IMR-90 (cell line): ENCODE measurements at regions not wholly inside any gene's neighbourhood (a gene's known extent, or its start where the extent isn't known, plus 50 kb on each side); places are given as distances from the start of the nearest gene placed in this dataset.

ENCODE experiments used
- ATAC-seq: fragments of 200-7000 bp; cut with Tn5 transposase; 2 replicates; pipeline ENCODE4 v1.9.1; 2020; ENCODE audit warnings: low read depth, mild to moderate bottlenecking, moderate library complexity
- BruUV-seq: library from RNA; stranded (reverse); fragments of 400-500 nt; replicated peaks from 2 replicates; lab custom pipeline; 2021; lab: Mats Ljungman, UMichigan
- CTCF ChIA-PET: fragments of 300-600 bp; formaldehyde crosslinking; extraction: SDS; loops from one replicate; lab custom pipeline; 2021; ENCODE audit warnings: antibody characterized with exemption; lab: Yijun Ruan, JAX
- POLR2A ChIA-PET: fragments of 300-600 bp; sonication (Branson Sonifier 250); formaldehyde crosslinking; loops from one replicate; lab custom pipeline; 2022; ENCODE audit warnings: antibody characterized with exemption; ENCODE audit not compliant: unreplicated experiment; lab: Charles Lee
- DNase-seq: peaks from one replicate; pipeline ENCODE4 v3.0.0; 2013
- H2AFZ ChIP-seq: replicated peaks from 2 replicates; pipeline ENCODE3; 2013; ENCODE audit warnings: low read length, mild to moderate bottlenecking; ENCODE audit not compliant: poor library complexity
- H2AK5ac ChIP-seq: 2 replicates; pipeline ENCODE4 v1.6.1; 2013; ENCODE audit warnings: low read depth, low read length, inconsistent platforms
- H2AK9ac ChIP-seq: replicated peaks from 2 replicates; pipeline ENCODE3; 2013; ENCODE audit warnings: mild to moderate bottlenecking, low read depth, low read length, moderate library complexity; ENCODE audit not compliant: poor library complexity
- H2BK120ac ChIP-seq: 2 replicates; pipeline ENCODE4 v1.6.1; 2013; ENCODE audit warnings: low read depth, low read length, inconsistent platforms
- H2BK15ac ChIP-seq: 3 replicates; pipeline ENCODE4 v1.6.1; 2013; ENCODE audit warnings: low read depth, low read length, inconsistent platforms
- H2BK20ac ChIP-seq: 2 replicates; pipeline ENCODE4 v1.6.1; 2013; ENCODE audit warnings: low read depth, mild to moderate bottlenecking, inconsistent platforms, low read length, moderate library complexity
- H2BK5ac ChIP-seq: 2 replicates; pipeline ENCODE4 v1.6.1; 2013; ENCODE audit warnings: mild to moderate bottlenecking, low read depth, low read length, inconsistent platforms; ENCODE audit not compliant: poor library complexity, severe bottlenecking
- H3K14ac ChIP-seq: replicated peaks from 2 replicates; pipeline ENCODE4 v1.6.1; 2013; ENCODE audit warnings: low read depth, low read length, inconsistent platforms
- H3K18ac ChIP-seq: 2 replicates; pipeline ENCODE4 v1.6.1; 2013; ENCODE audit warnings: low read depth, low read length, control low read depth
- H3K23ac ChIP-seq: 2 replicates; pipeline ENCODE4 v1.6.1; 2013; ENCODE audit warnings: low read depth, low read length, inconsistent platforms
- H3K27ac ChIP-seq: 2 replicates; pipeline ENCODE4 v1.5.1; 2013; ENCODE audit warnings: mild to moderate bottlenecking, control low read depth, low read length; ENCODE audit not compliant: insufficient read depth
- H3K27me3 ChIP-seq: 2 replicates; pipeline ENCODE4 v1.6.1; 2013; ENCODE audit warnings: low read length; ENCODE audit not compliant: control insufficient read depth, insufficient read depth
- H3K36me3 ChIP-seq: 2 replicates; pipeline ENCODE4 v1.6.1; 2013; ENCODE audit warnings: low read length, mixed read lengths; ENCODE audit not compliant: control insufficient read depth, insufficient read depth
- H3K4ac ChIP-seq: 2 replicates; pipeline ENCODE4 v1.6.1; 2013; ENCODE audit warnings: low read depth, low read length, inconsistent platforms
- H3K4me1 ChIP-seq: 2 replicates; pipeline ENCODE4 v1.6.1; 2013; ENCODE audit warnings: low read length, mixed read lengths; ENCODE audit not compliant: control insufficient read depth, insufficient read depth
- H3K4me2 ChIP-seq: 2 replicates; pipeline ENCODE4 v1.6.1; 2013; ENCODE audit warnings: low read depth, mild to moderate bottlenecking, control low read depth, low read length, moderate library complexity
- H3K4me3 ChIP-seq: 2 replicates; pipeline ENCODE4 v1.5.1; 2013; ENCODE audit warnings: low read depth, mild to moderate bottlenecking, control low read depth, low read length, moderate library complexity; ENCODE audit not compliant: insufficient read depth
- H3K56ac ChIP-seq: 2 replicates; pipeline ENCODE4 v1.6.1; 2013; ENCODE audit warnings: low read length, inconsistent platforms; ENCODE audit not compliant: insufficient read depth; ENCODE audit errors: extremely low read depth
- H3K79me1 ChIP-seq, 2 experiments: 2 replicates each; pipeline ENCODE4 v1.6.1; 2013; ENCODE audit warnings: low read length in 2 of 2, inconsistent platforms in 1 of 2, low read depth in 1 of 2
- H3K9ac ChIP-seq: 2 replicates; pipeline ENCODE4 v1.6.1; 2013; ENCODE audit warnings: low read depth, low read length, control low read depth
- H3K9me1 ChIP-seq: 2 replicates; pipeline ENCODE4 v1.6.1; 2013; ENCODE audit warnings: low read length, inconsistent platforms; ENCODE audit not compliant: insufficient read depth
- H3K9me3 ChIP-seq: 2 replicates; pipeline ENCODE4 v1.6.1; 2013; ENCODE audit warnings: low read length; ENCODE audit not compliant: control insufficient read depth, insufficient read depth
- H4K20me1 ChIP-seq: 2 replicates; pipeline ENCODE4 v1.6.1; 2013; ENCODE audit warnings: low read length, inconsistent platforms; ENCODE audit not compliant: insufficient read depth
- H4K5ac ChIP-seq: 2 replicates; pipeline ENCODE4 v1.6.1; 2013; ENCODE audit warnings: mild to moderate bottlenecking, low read depth, low read length, control low read depth
- H4K8ac ChIP-seq, 2 experiments: 2 replicates each; pipeline ENCODE4 v1.6.1; 2013; ENCODE audit warnings: low read depth in 2 of 2, low read length in 2 of 2, control low read depth in 1 of 2, inconsistent platforms in 1 of 2
- H4K91ac ChIP-seq: 2 replicates; pipeline ENCODE4 v1.6.1; 2013; ENCODE audit warnings: low read depth, low read length, inconsistent platforms; ENCODE audit not compliant: insufficient read depth
- BHLHE40 ChIP-seq: fragments of 150-350 bp; IDR thresholded peaks from 2 replicates; pipeline ENCODE4 v1.6.1; 2016; ENCODE audit warnings: mild to moderate bottlenecking, low read depth, low read length
- ELK1 ChIP-seq: fragments of 150-350 bp; IDR thresholded peaks from 2 replicates; pipeline ENCODE4 v1.6.1; 2016; ENCODE audit warnings: low read depth, mild to moderate bottlenecking, low read length, moderate library complexity, borderline replicate concordance
- MXI1 ChIP-seq: IDR thresholded peaks from 2 replicates; pipeline ENCODE4 v1.6.1; 2012; ENCODE audit warnings: low read depth, mild to moderate bottlenecking, low read length, moderate library complexity, borderline replicate concordance
- POLR2A ChIP-seq: IDR thresholded peaks from 2 replicates; pipeline ENCODE4 v1.6.1; 2012; ENCODE audit warnings: mild to moderate bottlenecking, low read depth, low read length
- RAD21 ChIP-seq: IDR thresholded peaks from 2 replicates; pipeline ENCODE4 v1.6.1; 2012; ENCODE audit warnings: low read length, improper control_type of control experiment
- RFX5 ChIP-seq: IDR thresholded peaks from 2 replicates; pipeline ENCODE4 v1.8.0; 2012; ENCODE audit warnings: low read depth, mild to moderate bottlenecking, low read length, moderate library complexity
- SMC3 ChIP-seq: fragments of 150-350 bp; IDR thresholded peaks from 2 replicates; pipeline ENCODE4 v1.6.1; 2016; ENCODE audit warnings: low read depth, mild to moderate bottlenecking, antibody characterized with exemption, low read length, moderate library complexity
- WGBS, 2 experiments: methylation state at CpG; one replicate each; pipeline versions ENCODE4 v1.1.5 to v1.1.7; 2013; ENCODE audit warnings: missing lambda C conversion rate in 2 of 2; ENCODE audit not compliant: insufficient read length in 1 of 2; ENCODE audit errors: extremely low coverage in 2 of 2; 5-methylcytosine and 5-hydroxymethylcytosine counted together
- dilution Hi-C: fragments of 300-500 bp; cut with HindIII; formaldehyde crosslinking; loops from one replicate; pipeline ENCODE4 v1.14.3; 2018; ENCODE audit warnings: low sequenced_read_pairs; ENCODE audit not compliant: unreplicated experiment
- in situ Hi-C: fragments of 300-500 bp; cut with MboI; formaldehyde crosslinking; loops from 3 replicates; pipeline ENCODE4 v1.14.3; 2019; ENCODE audit warnings: low sequenced_read_pairs, inconsistent platforms, mixed read lengths
- intact Hi-C: fragments of 100-400 bp; cut with micrococcal nuclease; formaldehyde crosslinking; loops from 2 replicates; pipeline ENCODE4 v1.10.0; 2022

- ChIA-PET CTCF (no interaction called here), POLR2A (no interaction called here)
- H4K5ac ChIP-seq = no peak overlapping the region
- H4K20me1 ChIP-seq = no peaks in the 10 kb centered on the region
- H3K9me1 ChIP-seq = 0 out of 2 replicates have a peak, but pooled peaks cover 5% of the 10 kb centered on the region
- no peak overlapping the region for H3K56ac ChIP-seq
- no peak overlapping the region for H3K4me3 ChIP-seq
- H2AK9ac ChIP-seq = no peak overlapping the region
- no peak overlapping the region for H2AK5ac ChIP-seq
- intact Hi-C loops = no loop called here
- H3K36me3 ChIP-seq = no peaks in the 10 kb centered on the region
- no peak overlapping the region for H2BK15ac ChIP-seq
- H3K4me1 ChIP-seq = peaks cover 3% of the 10 kb centered on the region
- no peak overlapping the region for H4K8ac ChIP-seq
- no peaks in the 10 kb centered on the region for H3K79me1 ChIP-seq
- no peak overlapping the region for H3K27ac ChIP-seq
- in situ Hi-C loops = no loop called here
- no TSS peak for BruUV-seq
- H3K4me2 ChIP-seq = no peak overlapping the region
- no peak overlapping the region for H2AFZ ChIP-seq
- no peaks in the 10 kb centered on the region for H3K9me3 ChIP-seq
- no CpG with 5 or more reads among the region's 4 CpGs for WGBS, 2 experiments
- H2BK5ac ChIP-seq = no peak overlapping the region
- H3K23ac ChIP-seq = no peak overlapping the region
- H2BK120ac ChIP-seq = no peak overlapping the region
- TF ChIP-seq RAD21 (no peak), MXI1 (no peak), RFX5 (no peak), POLR2A (no peak), BHLHE40 (no peak), SMC3 (no peak), ELK1 (no peak)
- 0 out of 2 replicates have a peak overlapping the region, but pooled peaks have one; percentile 5 for H2BK20ac ChIP-seq
- ATAC-seq = no peak
- dilution Hi-C loops = no loop called here
- H3K14ac ChIP-seq = no peak overlapping the region
- no peak overlapping the region for H4K91ac ChIP-seq
- no peak for DNase-seq
- no peaks in the 10 kb centered on the region for H3K27me3 ChIP-seq
- 0 out of 2 replicates have a peak overlapping the region, but pooled peaks have one; percentile 16 for H3K18ac ChIP-seq
- H3K4ac ChIP-seq = no peak overlapping the region
- no peak overlapping the region for H3K9ac ChIP-seq
Measured at GRCh38 chr3:107882261-107882660, 208.6 kb downstream of the CD47 start.
